Upper lobe of right lung (tissue), 1 donor: ENCODE measurements at regions not wholly inside any gene's neighbourhood (a gene's known extent, or its start where the extent isn't known, plus 50 kb on each side); places are given as distances from the start of the nearest gene placed in this dataset.

ENCODE experiments used
- ATAC-seq: fragments of 200-7000 bp; cut with Tn5 transposase; one replicate; pipeline ENCODE4 v1.9.1; 2020; ENCODE audit warnings: mild to moderate bottlenecking, moderate library complexity
- DNase-seq: peaks from one replicate; pipeline ENCODE4 v3.0.0-alpha.2; 2020
- H3K27ac ChIP-seq: fragments of 200-600 bp; one replicate; pipeline ENCODE4 v1.8.0; 2022
- H3K27me3 ChIP-seq: fragments of 200-600 bp; one replicate; pipeline ENCODE4 v1.8.0; 2022; ENCODE audit warnings: mild to moderate bottlenecking
- H3K36me3 ChIP-seq: fragments of 200-600 bp; one replicate; pipeline ENCODE4 v1.8.0; 2022
- H3K4me1 ChIP-seq: fragments of 200-600 bp; one replicate; pipeline ENCODE4 v1.8.0; 2022
- H3K4me3 ChIP-seq: fragments of 200-600 bp; one replicate; pipeline ENCODE4 v1.8.0; 2022; ENCODE audit warnings: mild to moderate bottlenecking
- H3K9me3 ChIP-seq: fragments of 200-600 bp; one replicate; pipeline ENCODE4 v1.8.0; 2022
- intact Hi-C: fragments of 100-400 bp; cut with DNase I; formaldehyde crosslinking; loops from one replicate; pipeline ENCODE4 v1.11.0; 2022
- TF ChIP-seq, protein P1 (sequence below): fragments of 200-600 bp; IDR thresholded peaks from one replicate; pipeline ENCODE4 v1.8.0; 2022; ENCODE audit warnings: antibody characterized with exemption
- donor health status: DM: no; HTN: yes; CAD: no; lungs with severe emphysema.

DNA sequence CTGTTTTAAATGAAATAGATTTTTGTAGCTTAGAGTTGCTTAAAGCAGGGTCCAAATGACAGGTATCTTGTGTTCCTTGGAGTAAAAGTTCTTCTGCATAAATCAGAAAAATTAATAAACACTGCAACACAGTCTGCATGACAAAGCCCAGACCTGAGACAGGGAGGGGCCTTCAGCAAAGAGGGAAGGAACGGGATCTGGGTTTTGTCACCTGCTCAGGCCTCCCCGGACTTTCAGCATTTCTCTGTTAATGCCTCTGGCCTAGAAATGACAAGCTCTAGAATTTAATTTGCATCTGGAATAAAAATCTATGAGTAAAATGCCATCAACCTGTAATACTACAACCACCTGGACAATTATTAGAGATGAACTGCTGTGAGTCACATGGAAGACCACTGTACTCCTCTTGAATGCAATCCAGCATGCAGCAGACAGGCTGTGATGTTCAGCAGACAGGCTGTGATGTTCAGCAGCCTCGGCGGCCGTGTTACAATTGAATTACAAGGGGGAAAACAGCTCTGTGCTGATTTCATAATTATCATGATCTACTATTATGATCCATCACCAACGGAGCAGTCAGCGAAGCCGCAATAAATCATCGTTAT is 170.2 kb downstream of the TOX3 start:
- Histone ChIP-seq H3K27me3 (no peaks in the 10 kb centered on the region), H3K4me3 (no peak overlapping the region), H3K36me3 (no peaks in the 10 kb centered on the region), H3K9me3 (no peaks in the 10 kb centered on the region), H3K4me1 (no peaks in the 10 kb centered on the region), H3K27ac (no peak overlapping the region)
- TF ChIP-seq, protein P1, sequence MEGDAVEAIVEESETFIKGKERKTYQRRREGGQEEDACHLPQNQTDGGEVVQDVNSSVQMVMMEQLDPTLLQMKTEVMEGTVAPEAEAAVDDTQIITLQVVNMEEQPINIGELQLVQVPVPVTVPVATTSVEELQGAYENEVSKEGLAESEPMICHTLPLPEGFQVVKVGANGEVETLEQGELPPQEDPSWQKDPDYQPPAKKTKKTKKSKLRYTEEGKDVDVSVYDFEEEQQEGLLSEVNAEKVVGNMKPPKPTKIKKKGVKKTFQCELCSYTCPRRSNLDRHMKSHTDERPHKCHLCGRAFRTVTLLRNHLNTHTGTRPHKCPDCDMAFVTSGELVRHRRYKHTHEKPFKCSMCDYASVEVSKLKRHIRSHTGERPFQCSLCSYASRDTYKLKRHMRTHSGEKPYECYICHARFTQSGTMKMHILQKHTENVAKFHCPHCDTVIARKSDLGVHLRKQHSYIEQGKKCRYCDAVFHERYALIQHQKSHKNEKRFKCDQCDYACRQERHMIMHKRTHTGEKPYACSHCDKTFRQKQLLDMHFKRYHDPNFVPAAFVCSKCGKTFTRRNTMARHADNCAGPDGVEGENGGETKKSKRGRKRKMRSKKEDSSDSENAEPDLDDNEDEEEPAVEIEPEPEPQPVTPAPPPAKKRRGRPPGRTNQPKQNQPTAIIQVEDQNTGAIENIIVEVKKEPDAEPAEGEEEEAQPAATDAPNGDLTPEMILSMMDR = no peak
- intact Hi-C loops = no loop called here
- ATAC-seq (no peak), DNase-seq (no peak)

DNA sequence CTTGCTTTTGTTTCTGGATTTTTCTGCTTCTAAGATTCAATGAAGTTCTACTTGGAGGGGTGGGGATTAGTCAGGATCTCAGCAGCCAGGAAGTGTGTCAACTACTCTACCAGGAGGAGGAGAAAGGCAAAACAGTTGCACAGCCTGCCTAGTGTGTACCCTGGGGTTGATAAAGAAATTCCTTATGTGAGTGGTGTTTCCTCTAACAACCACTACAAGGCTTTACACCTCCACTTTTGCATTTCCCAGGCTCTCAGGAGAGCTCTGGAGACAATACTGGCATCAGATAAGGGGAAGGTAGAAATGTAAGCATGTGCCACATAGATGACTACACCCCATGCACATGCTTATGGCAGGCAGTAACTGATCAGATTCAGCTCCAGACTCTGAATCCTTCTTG is 174.6 kb downstream of the TOX3 start:
- intact Hi-C loops = no loop called here
- no peaks in the 10 kb centered on the region for H3K9me3 ChIP-seq
- no peak for DNase-seq
- ATAC-seq = peak; percentile 88
- no peak overlapping the region for H3K4me3 ChIP-seq
- TF ChIP-seq, protein P1 = no peak
- no peak overlapping the region for H3K27ac ChIP-seq
- no peaks in the 10 kb centered on the region for H3K36me3 ChIP-seq
- no peaks in the 10 kb centered on the region for H3K27me3 ChIP-seq
- no peaks in the 10 kb centered on the region for H3K4me1 ChIP-seq

DNA sequence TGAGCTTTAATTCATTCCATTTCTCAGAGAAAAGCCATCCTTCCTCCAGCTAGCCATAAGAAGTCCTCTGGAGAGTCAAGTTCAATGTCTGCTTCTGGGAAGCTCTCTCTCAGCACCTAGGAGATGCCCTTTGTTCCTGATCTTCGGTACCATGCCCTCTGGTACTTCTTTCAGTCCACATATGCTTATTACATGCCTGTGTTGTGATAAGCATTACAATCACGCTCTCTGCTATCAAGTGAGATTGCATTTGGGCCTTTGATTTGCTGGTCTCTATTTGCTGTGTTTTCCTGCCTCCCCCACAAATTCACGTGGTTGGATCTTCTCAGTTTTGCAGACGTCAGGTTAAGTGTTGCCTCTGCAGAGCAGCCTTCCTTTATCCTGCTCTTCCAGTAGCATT is 178.1 kb downstream of the TOX3 start:
- Histone ChIP-seq H3K9me3 (no peaks in the 10 kb centered on the region), H3K4me1 (no peaks in the 10 kb centered on the region), H3K27me3 (no peaks in the 10 kb centered on the region), H3K27ac (no peak overlapping the region), H3K36me3 (no peaks in the 10 kb centered on the region), H3K4me3 (no peak overlapping the region)
- TF ChIP-seq, protein P1 = no peak
- intact Hi-C loops = no loop called here
- ATAC-seq = no peak
- no peak for DNase-seq

DNA sequence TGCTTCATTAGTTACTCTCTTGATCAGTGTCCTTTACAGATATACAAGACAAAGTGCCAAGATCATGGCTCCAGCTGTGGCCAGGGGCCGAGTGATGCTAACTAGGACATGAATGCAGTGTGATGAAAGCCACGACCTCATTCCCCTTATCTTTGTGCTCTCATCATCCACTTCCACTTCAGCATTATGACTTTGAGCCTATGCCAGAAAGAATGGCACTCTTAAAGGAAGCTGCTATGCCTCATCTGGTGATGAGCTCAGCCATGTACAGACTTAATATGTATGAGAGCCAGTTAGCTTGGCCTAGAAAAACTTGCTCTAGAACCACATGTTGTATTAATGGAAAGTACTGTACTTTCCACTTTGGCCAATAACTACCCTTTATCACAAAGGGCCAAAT is 179.1 kb downstream of the TOX3 start:
- H3K4me3 ChIP-seq = no peak overlapping the region
- TF ChIP-seq, protein P1 = no peak
- H3K27me3 ChIP-seq = no peaks in the 10 kb centered on the region
- H3K9me3 ChIP-seq = no peaks in the 10 kb centered on the region
- no peaks in the 10 kb centered on the region for H3K36me3 ChIP-seq
- no peak for DNase-seq
- H3K4me1 ChIP-seq = no peaks in the 10 kb centered on the region
- no peak overlapping the region for H3K27ac ChIP-seq
- intact Hi-C loops = no loop called here
- no peak for ATAC-seq

DNA sequence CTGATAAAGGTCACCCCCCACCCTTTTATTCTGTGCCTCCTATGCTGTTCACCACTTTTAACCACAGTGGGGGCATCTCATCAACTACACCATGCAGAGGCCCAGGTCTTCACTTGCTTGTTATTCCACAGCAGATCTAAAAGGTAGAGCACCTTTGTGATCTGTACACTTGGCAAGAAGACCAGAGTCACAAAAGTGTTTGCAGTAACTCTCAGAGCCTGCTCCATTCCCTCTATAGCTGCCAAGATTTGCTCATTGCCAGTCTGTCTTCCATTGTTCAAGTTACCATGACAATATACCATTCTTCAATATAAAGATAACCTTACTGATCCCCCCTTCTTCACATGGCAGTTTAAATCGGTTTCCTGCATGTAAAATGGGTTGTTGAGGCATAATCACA is 180.0 kb downstream of the TOX3 start:
- Histone ChIP-seq H3K27me3 (no peaks in the 10 kb centered on the region), H3K9me3 (no peaks in the 10 kb centered on the region), H3K4me1 (no peaks in the 10 kb centered on the region), H3K36me3 (no peaks in the 10 kb centered on the region), H3K4me3 (no peak overlapping the region), H3K27ac (no peak overlapping the region)
- DNase-seq (no peak), ATAC-seq (no peak)
- intact Hi-C loops = no loop called here
- TF ChIP-seq, protein P1 = no peak

DNA sequence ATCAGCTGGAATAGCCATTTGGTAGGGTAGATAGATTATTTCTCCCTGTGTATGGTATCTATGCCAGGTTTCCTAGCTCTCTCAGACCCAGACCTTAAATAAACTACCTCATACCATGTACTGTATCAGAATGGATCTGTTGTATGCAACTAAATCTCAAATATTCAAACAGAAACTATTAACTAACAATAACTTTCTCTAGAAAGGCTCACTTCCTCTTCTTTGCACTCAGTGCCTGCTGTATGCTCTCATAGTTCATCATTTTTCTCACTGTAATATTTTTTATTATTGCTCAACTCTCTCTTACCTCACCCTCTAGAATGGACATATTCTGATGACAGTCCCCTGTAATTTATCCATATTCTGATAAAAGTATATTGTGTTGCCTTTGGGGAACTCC is 182.4 kb downstream of the TOX3 start:
- H3K4me1 ChIP-seq = no peaks in the 10 kb centered on the region
- H3K9me3 ChIP-seq = no peaks in the 10 kb centered on the region
- H3K27me3 ChIP-seq = no peaks in the 10 kb centered on the region
- H3K27ac ChIP-seq = no peak overlapping the region
- intact Hi-C loops = no loop called here
- no peak overlapping the region for H3K4me3 ChIP-seq
- DNase-seq = no peak
- no peaks in the 10 kb centered on the region for H3K36me3 ChIP-seq
- ATAC-seq = no peak
- TF ChIP-seq, protein P1 = no peak
